Fibroblast of pulmonary artery (primary cell): ENCODE measurements at regions not wholly inside any gene's neighbourhood (a gene's known extent, or its start where the extent isn't known, plus 50 kb on each side); places are given as distances from the start of the nearest gene placed in this dataset.

Experiments
- DNase-seq: peaks from one replicate; pipeline ENCODE4 v3.0.0-alpha.2; 2010; ENCODE audit warnings: low read depth
- H3K4me3 ChIP-seq: replicated peaks from 2 replicates; pipeline ENCODE4 v1.5.1; 2011; ENCODE audit warnings: low read depth, mild to moderate bottlenecking, control low read depth, low read length, moderate library complexity
- TF ChIP-seq, protein P1 (sequence below): IDR thresholded peaks from 2 replicates; pipeline ENCODE4 v1.5.1; 2011; ENCODE audit warnings: mild to moderate bottlenecking, control low read depth, low read length, inconsistent platforms; ENCODE audit errors: missing control alignments

DNA sequence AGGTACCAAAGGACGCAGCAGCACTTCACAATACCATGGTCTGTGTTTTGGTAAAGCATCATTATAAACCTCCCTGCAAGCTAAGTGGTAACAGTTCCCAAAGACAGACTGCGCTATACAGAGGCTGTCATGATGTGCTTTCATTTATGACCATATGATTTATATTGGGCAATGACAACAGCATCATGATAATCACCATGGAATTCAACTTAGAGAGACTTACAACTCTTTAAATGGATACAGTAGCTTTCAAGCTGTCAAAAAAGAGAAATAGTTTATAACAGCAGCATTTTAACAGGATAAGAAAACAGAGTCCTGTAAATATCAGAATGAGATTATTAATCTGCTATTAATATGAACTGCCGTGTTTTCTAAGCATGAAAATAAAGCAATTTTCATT is 341.7 kb downstream of the GPR37 start:
- DNase-seq, result no peak
- TF ChIP-seq, protein P1, sequence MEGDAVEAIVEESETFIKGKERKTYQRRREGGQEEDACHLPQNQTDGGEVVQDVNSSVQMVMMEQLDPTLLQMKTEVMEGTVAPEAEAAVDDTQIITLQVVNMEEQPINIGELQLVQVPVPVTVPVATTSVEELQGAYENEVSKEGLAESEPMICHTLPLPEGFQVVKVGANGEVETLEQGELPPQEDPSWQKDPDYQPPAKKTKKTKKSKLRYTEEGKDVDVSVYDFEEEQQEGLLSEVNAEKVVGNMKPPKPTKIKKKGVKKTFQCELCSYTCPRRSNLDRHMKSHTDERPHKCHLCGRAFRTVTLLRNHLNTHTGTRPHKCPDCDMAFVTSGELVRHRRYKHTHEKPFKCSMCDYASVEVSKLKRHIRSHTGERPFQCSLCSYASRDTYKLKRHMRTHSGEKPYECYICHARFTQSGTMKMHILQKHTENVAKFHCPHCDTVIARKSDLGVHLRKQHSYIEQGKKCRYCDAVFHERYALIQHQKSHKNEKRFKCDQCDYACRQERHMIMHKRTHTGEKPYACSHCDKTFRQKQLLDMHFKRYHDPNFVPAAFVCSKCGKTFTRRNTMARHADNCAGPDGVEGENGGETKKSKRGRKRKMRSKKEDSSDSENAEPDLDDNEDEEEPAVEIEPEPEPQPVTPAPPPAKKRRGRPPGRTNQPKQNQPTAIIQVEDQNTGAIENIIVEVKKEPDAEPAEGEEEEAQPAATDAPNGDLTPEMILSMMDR, result no peak

DNA sequence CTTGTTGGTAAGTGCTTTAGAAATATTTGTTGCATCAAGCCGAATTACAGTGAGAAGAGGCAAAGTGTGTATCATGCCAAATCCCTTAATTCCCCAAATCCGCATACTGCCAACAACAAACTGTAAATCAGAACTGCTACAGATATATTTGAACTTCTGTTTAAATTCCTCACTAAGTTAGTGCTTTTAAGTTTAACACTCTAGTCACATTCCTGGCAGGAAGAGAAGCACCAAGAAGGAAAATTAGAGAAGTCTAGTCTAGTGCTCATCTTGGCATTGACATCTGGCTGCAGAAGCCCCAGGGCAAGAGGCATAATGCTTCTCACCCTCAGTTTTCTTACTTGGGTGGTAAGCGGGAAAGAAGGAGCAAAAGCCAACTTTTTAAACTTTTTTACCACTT is 343.5 kb downstream of the GPR37 start:
- TF ChIP-seq, protein P1, result no peak
- DNase-seq, result no peak

More for the DNA sequence above, 341.7 kb downstream of the GPR37 start:
- H3K4me3 ChIP-seq, result no peak overlapping the region

DNA sequence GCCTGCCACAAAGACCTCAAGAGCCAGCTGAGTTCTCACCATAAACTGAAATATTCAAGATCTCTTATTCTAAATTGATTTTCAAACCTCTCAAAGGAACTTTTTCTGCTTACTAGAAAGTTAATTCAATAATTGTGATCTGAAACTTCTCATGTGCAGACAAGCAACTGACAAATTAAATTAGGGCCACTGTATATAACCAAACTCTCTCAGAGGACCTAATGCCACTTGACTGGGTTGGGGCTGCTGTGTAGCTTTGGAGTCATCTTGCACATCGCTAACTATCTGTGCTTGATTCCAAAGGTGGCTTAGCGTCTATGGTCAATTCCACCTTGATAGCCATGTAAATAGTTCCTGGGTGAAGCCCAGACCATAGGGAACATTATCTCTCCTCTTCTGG is 345.2 kb downstream of the GPR37 start:
- H3K4me3 ChIP-seq, result no peak overlapping the region
- TF ChIP-seq, protein P1, result no peak
- no peak for DNase-seq

More for the DNA sequence above, 343.5 kb downstream of the GPR37 start:
- no peak overlapping the region for H3K4me3 ChIP-seq

DNA sequence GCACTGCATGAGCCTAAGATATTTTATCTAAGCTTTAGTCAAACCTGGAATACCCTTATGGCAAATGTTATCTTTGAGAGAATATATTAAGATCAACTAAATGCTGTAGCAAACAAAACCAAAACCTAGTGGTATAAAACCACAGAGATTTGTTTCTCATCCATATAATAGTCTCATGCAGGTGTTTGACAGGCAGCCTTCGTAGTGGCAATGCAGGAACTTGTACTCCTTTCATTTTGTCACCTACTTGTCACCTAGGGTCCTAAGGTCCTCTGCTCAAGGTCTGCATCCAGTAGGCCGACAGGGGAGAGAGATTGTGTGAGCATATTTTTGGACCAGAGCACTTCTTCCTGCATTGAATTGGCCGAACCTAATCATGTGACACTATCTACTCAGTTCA is 352.6 kb downstream of the GPR37 start:
- no peak overlapping the region for H3K4me3 ChIP-seq
- TF ChIP-seq, protein P1, result no peak
- no peak for DNase-seq

DNA sequence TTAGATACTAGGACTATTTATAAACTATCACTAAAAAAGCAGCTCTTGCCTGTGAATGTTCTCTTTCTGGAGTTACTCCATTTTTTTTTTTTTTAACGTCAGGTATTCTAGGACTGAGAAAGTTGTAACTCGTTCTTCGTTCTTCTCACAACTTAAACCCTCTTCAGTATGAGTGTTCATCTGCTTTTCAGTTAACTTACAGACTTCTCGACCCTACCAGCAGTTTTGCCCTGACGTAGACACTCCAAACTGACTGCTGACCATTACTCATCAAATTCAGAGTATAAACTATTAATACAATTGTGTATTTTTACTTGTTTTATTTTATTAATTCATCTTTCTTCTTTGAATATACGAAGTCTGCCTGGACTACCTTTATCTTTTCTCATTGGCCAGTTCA is 353.1 kb downstream of the GPR37 start:
- TF ChIP-seq, protein P1, result no peak
- H3K4me3 ChIP-seq, result no peak overlapping the region
- DNase-seq, result no peak

DNA sequence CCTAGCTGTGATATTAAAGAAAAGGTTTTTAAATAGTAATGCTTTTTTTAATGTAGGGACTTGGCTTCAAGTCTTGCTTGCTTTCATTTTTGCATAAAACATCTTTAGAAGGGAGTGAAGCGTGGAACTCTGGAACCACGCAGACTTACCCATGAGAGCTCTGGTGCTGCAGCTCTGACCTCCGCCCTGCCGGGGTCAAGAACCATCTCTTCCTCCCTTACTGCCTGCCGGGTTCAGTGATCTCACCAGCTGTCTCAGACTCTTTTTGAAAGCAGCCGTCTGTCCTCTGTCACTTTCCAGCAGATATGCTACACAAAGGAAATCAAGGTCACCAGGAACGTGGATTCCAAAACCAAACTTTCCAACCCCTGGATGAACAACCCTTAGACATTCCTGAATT is 353.8 kb downstream of the GPR37 start:
- TF ChIP-seq, protein P1, result no peak
- H3K4me3 ChIP-seq, result no peak overlapping the region
- DNase-seq, result no peak

DNA sequence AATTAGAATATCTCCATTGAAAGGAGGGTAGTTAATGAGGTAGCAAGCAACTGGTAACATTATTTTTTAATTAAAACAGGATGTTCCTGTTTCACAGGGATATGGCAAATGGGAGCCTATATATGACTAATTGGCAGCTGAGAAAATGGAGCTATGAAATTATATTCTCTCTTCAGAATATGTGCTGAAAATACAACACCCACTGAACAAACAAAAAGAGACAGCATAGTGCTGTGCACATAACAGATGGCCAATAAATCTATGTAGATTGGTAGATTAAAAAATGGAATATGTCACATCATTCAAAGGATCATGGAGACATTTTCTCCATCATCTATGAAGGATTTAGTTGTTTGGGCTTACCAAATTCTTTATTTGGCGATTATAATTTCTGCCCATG is 362.0 kb downstream of the GPR37 start:
- TF ChIP-seq, protein P1, result no peak
- no peak for DNase-seq
- no peak overlapping the region for H3K4me3 ChIP-seq
